Tibial artery (tissue), 4 donors: ENCODE measurements at regions not wholly inside any gene's neighbourhood (a gene's known extent, or its start where the extent isn't known, plus 50 kb on each side); places are given as distances from the start of the nearest gene placed in this dataset.

ENCODE experiments used
- DNase-seq, 2 donors: peaks; one replicate each; pipeline ENCODE4 v3.0.0-alpha.2; 2019
- H3K27ac ChIP-seq, 2 donors: fragments of 200-600 bp; sonication (generic) in 1 of 2; 1 replicate in 1 of 2; 2 replicates in 1 of 2; pipeline ENCODE4 v1.5.1; 2018 to 2019; ENCODE audit warnings: mild to moderate bottlenecking in 1 of 2
- H3K27me3 ChIP-seq, 2 donors: fragments of 200-600 bp; sonication (generic) in 1 of 2; one replicate each; pipeline versions ENCODE4 v1.5.1 to v1.6.0; 2016 to 2019
- H3K36me3 ChIP-seq, 3 donors: fragments of 200-600 bp; sonication (generic) in 2 of 3; one replicate each; pipeline ENCODE4 v1.5.1; 2016 to 2019; ENCODE audit warnings: mild to moderate bottlenecking in 2 of 3
- H3K4me1 ChIP-seq, 4 donors: fragments of 200-600 bp; sonication (generic) in 2 of 4; 1 replicate in 3 of 4; 2 replicates in 1 of 4; pipeline ENCODE4 v1.5.1; 2016 to 2019
- H3K4me3 ChIP-seq, 2 donors: fragments of 200-600 bp; sonication (generic) in 1 of 2; 1 replicate in 1 of 2; 2 replicates in 1 of 2; pipeline ENCODE4 v1.5.1; 2018 to 2019; ENCODE audit warnings: mild to moderate bottlenecking in 2 of 2
- H3K9me3 ChIP-seq, 3 donors: fragments of 200-600 bp; sonication (generic) in 1 of 3; one replicate each; pipeline ENCODE4 v1.5.1; 2016 to 2019
- CTCF ChIP-seq, 2 experiments: fragments of 200-600 bp in 1 of 2; fragments of 450-650 bp in 1 of 2; IDR thresholded peaks; one replicate each; pipeline ENCODE4 v1.5.1; 2017 to 2019; ENCODE audit warnings: antibody characterized with exemption in 2 of 2, mild to moderate bottlenecking in 1 of 2, moderate library complexity in 1 of 2
- intact Hi-C: fragments of 100-400 bp; cut with DNase I; formaldehyde crosslinking; loops from one replicate; pipeline ENCODE4 v1.15.0; 2023; ENCODE audit warnings: low total_unique reads

GRCh38 chr11:121241343-121242211, 51.0 kb upstream of the SC5D start:
- no peaks in the 10 kb centered on the region for H3K4me1 ChIP-seq
- no peak for DNase-seq
- H3K27ac ChIP-seq = no peak overlapping the region
- intact Hi-C loops = loop anchor here (10.0 kb wide), 1 partner anchor 353 kb away; no protein-coding TSS in a partner anchor
- H3K36me3 ChIP-seq = no peaks in the 10 kb centered on the region
- peaks cover 0 to 10% of the 10 kb centered on the region in 2 donors for H3K27me3 ChIP-seq
- no peaks in the 10 kb centered on the region for H3K9me3 ChIP-seq
- no peak for TF ChIP-seq CTCF (IDR thresholded peaks at IDR 0.05)
- H3K4me3 ChIP-seq = no peak overlapping the region
